ENCODE measurements at regions not wholly inside any gene's neighbourhood (a gene's known extent, or its start where the extent isn't known, plus 50 kb on each side); places are given as distances from the start of the nearest gene placed in this dataset.

- TF ChIP-seq CTCF (IDR thresholded peaks at IDR 0.05) (no peak), POLR2A (IDR thresholded peaks at IDR 0.05) (no peak)
Measured at GRCh38 chr4:71262161-71262560, 76.7 kb upstream of the SLC4A4 start.
